ENCODE measurements at regions not wholly inside any gene's neighbourhood (a gene's known extent, or its start where the extent isn't known, plus 50 kb on each side); places are given as distances from the start of the nearest gene placed in this dataset.

GRCh38 chr3:62950210-62950609, 75.0 kb upstream of the CADPS start:
- TF ChIP-seq, protein P1, sequence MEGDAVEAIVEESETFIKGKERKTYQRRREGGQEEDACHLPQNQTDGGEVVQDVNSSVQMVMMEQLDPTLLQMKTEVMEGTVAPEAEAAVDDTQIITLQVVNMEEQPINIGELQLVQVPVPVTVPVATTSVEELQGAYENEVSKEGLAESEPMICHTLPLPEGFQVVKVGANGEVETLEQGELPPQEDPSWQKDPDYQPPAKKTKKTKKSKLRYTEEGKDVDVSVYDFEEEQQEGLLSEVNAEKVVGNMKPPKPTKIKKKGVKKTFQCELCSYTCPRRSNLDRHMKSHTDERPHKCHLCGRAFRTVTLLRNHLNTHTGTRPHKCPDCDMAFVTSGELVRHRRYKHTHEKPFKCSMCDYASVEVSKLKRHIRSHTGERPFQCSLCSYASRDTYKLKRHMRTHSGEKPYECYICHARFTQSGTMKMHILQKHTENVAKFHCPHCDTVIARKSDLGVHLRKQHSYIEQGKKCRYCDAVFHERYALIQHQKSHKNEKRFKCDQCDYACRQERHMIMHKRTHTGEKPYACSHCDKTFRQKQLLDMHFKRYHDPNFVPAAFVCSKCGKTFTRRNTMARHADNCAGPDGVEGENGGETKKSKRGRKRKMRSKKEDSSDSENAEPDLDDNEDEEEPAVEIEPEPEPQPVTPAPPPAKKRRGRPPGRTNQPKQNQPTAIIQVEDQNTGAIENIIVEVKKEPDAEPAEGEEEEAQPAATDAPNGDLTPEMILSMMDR (conservative IDR thresholded peaks at IDR 0.05 in 1 of 2, IDR thresholded peaks at IDR 0.05 in 1 of 2; ENCODE audit: low read depth in 1 of 2, low read length in 2 of 2), result no peak
- TF ChIP-seq EZH2 (IDR thresholded peaks at IDR 0.05; ENCODE audit: low read length, missing control alignments), result no peak
